Panc1 (cell line): ENCODE measurements at regions not wholly inside any gene's neighbourhood (a gene's known extent, or its start where the extent isn't known, plus 50 kb on each side); places are given as distances from the start of the nearest gene placed in this dataset.

ENCODE experiments used
- POLR2AphosphoS5 ChIP-seq: IDR thresholded peaks from 2 replicates; pipeline ENCODE4 v1.6.1; 2012; ENCODE audit warnings: mild to moderate bottlenecking, low read depth, low read length, moderate library complexity
- TCF7L2 ChIP-seq: IDR thresholded peaks from 2 replicates; pipeline ENCODE4 v1.6.1; 2011; ENCODE audit warnings: mild to moderate bottlenecking, low read depth, low read length, inconsistent platforms
- TF ChIP-seq, protein P1 (sequence below), 2 experiments: IDR thresholded peaks; 2 replicates each; pipeline ENCODE4 v1.6.1; 2011 to 2012; ENCODE audit warnings: low read depth in 2 of 2, control low read depth in 1 of 2, low read length in 1 of 2, mild to moderate bottlenecking in 1 of 2, moderate library complexity in 1 of 2; ENCODE audit not compliant: insufficient read depth in 1 of 2

- TF ChIP-seq POLR2AphosphoS5, result no peak
- TF ChIP-seq, protein P1, sequence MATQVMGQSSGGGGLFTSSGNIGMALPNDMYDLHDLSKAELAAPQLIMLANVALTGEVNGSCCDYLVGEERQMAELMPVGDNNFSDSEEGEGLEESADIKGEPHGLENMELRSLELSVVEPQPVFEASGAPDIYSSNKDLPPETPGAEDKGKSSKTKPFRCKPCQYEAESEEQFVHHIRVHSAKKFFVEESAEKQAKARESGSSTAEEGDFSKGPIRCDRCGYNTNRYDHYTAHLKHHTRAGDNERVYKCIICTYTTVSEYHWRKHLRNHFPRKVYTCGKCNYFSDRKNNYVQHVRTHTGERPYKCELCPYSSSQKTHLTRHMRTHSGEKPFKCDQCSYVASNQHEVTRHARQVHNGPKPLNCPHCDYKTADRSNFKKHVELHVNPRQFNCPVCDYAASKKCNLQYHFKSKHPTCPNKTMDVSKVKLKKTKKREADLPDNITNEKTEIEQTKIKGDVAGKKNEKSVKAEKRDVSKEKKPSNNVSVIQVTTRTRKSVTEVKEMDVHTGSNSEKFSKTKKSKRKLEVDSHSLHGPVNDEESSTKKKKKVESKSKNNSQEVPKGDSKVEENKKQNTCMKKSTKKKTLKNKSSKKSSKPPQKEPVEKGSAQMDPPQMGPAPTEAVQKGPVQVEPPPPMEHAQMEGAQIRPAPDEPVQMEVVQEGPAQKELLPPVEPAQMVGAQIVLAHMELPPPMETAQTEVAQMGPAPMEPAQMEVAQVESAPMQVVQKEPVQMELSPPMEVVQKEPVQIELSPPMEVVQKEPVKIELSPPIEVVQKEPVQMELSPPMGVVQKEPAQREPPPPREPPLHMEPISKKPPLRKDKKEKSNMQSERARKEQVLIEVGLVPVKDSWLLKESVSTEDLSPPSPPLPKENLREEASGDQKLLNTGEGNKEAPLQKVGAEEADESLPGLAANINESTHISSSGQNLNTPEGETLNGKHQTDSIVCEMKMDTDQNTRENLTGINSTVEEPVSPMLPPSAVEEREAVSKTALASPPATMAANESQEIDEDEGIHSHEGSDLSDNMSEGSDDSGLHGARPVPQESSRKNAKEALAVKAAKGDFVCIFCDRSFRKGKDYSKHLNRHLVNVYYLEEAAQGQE (IDR thresholded peaks at IDR 0.05; ENCODE audit: insufficient read depth in 1 of 2, low read depth in 2 of 2, low read length in 1 of 2), result no peak
- TF ChIP-seq TCF7L2, result no peak
These were observed 269.4 kb upstream of the ELAC2 start for GRCh38 chr17:13287226-13287625.
